Hepatic stellate cell (primary cell): ENCODE measurements at regions not wholly inside any gene's neighbourhood (a gene's known extent, or its start where the extent isn't known, plus 50 kb on each side); places are given as distances from the start of the nearest gene placed in this dataset.

Source experiments
- DNase-seq: peaks from one replicate; pipeline ENCODE4 v3.0.0; 2011; ENCODE audit warnings: low spot score

DNA sequence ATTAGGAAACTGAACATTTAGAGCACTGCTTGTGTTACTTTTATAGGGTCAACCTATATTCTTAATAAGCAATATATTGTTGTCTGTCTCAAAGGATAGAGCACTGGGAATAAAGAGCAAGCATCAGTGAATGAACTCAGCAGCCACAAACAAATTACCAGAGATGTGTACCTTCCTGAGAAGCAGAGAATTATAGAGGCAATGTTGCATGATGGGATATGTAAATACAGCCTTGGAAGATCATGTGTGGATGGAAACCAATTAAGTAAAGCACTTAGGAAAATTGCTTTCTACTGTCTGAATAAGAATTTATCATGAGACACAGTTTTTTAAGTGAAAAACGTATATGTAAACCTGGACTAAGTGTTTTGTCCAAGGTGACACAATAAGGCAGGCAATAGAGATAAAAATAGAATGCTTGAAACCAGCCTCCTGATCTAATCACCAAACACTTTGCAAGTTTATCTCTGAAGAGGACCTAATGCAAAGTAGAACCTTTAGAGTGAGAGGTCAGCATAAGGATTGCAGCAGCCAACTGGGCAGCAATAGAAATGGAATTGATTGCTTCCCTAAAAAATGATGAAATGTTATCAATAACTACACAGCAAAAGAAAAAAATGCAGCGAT is 848.0 kb downstream of the TUSC7 start:
- no peak for DNase-seq

DNA sequence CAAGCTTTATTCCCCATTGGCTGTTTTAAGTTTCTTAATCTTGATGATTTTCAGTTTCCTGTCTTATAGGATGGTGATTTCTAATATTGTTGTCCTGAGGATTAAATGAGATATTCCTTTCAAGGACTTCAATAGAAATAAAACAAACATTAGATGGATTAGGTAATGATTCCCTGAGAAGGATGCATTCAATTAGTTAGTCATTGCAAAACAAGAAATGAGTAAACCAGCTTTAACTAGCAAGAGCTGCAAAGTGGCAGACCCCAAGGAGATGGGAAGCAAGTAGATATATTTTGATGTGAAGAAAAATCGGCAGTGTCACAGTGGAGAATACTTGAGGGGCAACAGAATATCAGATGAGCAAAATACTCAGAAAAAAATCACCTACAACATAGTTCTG is 849.1 kb downstream of the TUSC7 start:
- DNase-seq: no peak

DNA sequence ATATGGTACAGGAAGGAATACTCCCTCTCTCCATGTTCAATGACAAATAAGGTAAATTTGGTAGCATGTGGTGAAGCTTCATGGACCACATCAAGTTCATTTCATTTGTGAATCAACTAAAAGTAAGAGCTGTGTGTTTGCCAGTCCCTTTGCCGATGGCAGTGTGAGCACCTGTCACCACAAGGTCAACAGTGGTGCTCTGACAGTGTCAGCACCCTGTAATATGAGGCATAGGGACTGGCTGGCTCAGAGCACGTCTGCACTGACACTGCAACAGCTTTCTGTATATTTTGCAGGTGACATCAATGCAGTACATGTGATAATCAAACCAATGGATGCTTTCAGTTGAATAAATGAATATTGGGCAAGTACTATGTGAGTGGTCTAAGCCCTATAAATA is 852.4 kb downstream of the TUSC7 start:
- DNase-seq: no peak

DNA sequence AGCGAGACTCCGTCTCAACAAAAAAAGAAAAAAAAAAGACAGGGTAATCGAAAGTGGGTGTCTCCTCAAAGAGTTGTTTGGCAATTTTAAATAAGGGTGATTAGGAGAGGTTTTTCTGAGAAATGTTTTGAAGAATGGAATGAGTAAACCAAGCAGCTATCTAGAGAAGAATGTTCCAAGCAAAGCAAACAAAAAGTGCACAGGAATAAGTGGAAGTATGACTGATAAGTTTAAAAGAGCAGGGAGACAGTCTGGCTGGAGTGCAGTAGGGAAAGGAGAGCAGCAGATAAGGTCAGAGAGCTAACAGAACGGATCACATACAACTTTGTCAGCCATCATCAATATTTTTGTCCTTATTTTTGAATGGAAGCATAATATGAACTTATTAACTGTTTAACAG is 853.5 kb downstream of the TUSC7 start:
- peak; percentile 2 for DNase-seq

DNA sequence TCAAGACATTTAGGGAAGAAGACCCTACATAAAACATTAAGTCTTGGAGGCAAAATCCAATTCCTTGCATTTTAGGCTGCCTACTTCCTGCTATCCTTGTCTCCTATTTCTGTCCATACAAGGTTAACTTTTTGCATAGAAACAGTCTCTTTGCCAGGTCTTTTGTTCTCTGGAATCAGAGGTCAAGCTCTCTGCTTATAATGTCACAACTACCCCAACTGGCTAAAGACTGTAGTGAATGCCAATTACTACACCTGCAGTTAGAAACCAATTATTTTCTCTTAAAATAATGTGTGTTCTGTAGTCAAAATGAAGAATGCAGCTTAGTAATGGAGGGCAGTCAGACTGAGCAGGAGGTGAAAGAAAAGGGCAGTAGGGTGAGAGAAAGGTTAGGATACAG is 856.2 kb downstream of the TUSC7 start:
- DNase-seq: no peak

DNA sequence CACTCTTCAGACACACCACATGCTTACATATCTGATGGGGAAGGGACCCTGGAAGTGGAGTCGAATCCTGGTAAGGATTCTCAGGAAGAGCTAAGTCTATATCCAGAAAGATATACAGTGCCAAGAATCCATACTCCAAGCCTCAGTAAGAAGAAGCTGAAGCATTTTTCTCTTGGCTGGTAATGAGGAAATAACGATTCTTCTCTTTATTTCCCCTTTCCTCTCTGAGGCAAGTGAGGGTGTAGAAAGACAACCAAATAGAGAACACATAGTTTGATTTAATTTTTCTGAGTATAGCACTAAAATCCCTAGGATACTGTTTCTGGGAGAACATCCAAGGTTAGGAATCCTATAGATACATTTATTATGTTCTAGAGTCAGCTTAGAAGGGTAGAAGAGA is 857.3 kb downstream of the TUSC7 start:
- no peak for DNase-seq

DNA sequence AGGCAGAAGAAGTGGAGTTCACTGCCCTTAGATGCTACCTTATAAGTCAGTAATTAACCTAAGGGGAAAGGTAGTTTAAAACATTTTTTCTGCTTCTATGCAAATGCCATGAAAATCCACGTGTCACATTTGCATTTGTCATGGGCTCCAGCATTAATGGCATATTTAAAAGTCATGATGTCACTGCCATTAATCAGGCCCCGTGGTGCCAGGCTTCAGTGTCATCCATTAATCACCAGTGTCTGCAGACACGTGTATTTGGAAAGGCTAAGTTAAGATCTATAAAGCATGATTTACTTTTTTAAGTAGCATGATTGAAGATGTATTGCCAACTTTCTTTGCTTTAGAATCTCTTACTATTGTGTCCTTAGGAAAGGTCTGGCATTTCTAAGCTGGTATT is 857.8 kb downstream of the TUSC7 start:
- no peak for DNase-seq

DNA sequence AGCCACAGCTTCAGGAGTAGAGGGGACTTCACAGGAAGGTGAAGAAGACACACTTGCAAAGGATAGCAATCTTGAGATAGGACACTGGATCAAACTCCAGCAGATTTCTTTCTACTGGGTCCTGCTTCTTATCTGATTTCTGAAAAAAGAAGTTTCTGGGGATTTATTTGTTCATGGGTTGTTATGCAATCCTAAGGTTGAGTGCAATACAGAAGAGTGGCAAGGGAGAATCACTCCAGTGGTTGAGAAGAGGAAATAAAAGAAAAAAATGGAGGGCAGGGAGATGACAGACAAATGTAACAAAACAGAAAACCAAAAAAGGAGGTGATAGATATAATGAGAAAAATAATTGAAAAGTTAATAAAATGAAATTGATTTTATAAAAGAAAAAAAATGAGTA is 858.3 kb downstream of the TUSC7 start:
- no peak for DNase-seq

DNA sequence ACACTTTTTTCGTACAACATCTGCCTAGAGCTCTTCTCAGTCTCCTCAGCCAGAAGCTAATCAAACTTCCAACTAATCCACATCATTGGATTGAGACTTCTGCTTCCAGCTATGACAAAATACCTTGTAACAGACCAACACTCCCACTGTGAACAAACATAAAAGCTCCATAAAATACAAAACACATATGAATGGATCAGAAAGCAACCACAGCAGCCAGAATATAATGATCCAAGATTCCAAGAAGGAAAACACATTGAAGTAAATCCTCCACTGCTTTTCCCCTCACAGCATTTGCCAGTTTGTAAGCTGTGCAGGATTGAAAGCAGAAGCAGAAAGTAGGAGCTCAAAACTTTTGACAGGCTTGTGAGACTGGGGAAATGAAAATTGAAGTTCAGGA is 863.2 kb downstream of the TUSC7 start:
- no peak for DNase-seq

DNA sequence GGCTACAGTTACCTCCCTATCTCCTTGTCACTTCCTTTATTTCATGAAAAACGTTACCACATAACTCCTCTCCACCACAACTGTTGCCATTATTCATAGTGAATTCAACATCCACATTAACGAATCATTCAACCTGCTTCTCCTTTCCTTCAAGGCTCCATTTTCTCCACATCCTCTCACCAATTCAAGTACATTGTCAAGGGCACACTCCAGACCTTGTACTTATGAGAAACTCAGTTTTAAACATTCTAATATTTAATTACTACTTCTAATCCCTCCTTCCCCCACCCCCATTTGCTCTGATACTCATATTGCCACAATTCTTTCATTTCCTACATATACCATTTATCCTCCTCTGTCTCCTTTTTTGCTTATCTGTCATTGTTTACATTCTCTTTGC is 871.2 kb downstream of the TUSC7 start:
- no peak for DNase-seq

DNA sequence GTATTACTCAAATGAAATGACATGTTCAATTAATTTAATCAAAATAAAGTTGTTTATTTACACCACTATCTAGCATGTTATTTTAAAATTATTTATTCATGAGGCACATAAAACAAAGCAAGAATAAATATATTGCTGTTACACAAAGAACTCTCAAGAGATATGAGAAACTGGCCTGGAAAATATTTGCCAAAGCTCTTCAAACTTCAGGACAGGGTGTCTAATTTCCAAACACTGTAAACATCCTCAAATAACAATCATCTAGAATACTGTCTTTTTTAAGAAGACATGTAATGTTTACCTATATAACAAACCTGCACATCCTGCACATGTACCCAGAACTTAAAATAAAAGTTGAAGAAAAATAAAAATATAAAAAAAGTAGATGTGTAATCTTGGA is 876.6 kb downstream of the TUSC7 start:
- no peak for DNase-seq

DNA sequence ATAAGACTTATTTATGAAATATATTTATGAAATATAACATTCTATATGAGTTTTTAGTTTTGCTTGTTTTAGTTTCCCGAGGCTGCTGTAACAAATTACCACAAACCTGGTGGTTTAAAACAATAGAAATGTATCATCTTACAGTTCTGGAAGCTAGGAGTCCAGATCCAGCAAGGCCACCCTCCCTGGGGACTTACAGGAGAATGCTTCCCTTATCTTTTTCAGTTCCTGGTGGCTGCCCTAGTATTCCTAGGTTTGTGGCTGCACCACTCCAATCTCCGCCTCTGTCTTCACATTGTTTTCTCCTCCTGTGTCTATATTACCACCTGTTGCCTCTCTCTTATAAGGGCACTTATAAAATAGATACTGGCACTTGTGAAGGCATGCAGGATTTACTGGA is 877.8 kb downstream of the TUSC7 start:
- DNase-seq: no peak

DNA sequence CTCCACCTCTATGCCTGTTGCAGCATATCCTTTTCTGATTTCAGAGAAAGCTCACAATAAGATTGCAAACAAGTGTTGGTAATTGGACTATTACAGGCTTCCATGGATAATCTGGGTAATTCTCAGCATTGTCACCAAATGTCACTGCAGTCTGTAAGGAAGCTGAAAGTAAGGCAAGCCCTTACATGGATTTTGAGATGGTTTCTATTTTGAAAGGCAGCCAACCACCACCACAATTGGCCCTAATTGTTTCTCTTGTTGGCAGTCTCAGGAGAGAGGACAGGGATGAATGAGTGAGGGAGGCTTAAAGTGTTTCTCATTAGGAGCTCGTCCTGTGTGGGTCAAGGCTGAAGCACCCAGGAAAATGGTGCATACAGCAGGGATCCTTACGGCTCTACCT is 879.9 kb downstream of the TUSC7 start:
- no peak for DNase-seq

DNA sequence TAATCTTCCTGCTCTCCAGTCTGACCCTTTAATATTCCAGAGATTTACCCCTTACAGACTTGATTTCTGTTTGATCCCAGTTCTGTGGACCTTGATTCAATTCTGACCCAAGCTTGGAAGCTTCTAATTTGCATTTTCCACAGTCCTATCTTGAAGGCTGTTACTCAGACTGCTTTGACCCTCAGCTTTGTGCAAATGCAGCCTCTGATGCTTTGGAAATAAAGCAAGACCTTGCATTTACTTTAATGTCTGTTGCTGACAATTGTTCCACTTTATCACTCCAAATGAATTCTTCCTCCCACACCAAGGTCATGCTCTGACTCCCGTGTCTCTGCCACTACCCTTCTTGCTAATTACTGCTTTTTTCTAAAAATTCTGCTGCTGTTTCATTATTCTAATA is 886.0 kb downstream of the TUSC7 start:
- DNase-seq: no peak

DNA sequence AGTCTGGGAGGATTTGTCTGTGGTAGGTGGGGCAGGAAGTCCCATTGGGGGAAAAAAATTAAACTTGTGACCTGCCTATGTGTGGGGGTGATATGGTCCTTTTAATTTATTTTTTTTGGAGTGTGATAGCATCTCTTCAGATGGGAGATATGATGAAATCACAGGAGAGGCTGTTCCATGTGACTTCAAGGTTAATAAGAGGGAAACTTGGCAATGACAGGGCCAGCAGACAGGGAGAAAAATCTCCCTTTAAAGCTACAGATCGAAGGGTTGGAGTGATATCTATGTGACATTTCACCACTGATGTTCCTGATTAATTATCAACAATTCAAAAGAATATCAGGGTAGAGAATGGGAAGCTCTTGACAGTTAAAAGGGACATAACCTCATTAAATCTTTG is 886.9 kb downstream of the TUSC7 start:
- no peak for DNase-seq

DNA sequence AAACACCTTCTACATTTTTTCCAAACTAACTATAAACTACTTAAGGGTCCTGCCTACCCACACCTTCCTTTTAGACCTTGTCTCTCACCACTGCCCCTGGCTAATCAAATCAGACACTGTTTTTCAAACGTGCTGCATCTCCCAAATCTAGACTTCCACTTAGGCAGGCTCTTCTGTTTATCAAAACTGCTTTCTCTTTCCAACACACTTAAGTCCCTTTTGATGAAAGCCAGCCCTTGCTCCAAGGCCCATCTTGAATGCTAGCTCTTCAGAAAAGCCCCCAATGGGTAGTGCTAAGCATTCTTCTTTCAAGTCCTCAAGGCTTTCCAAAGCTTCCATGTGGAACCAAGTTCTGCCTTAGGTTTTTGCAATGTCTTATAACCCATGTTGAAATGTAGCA is 888.3 kb downstream of the TUSC7 start:
- DNase-seq: no peak

DNA sequence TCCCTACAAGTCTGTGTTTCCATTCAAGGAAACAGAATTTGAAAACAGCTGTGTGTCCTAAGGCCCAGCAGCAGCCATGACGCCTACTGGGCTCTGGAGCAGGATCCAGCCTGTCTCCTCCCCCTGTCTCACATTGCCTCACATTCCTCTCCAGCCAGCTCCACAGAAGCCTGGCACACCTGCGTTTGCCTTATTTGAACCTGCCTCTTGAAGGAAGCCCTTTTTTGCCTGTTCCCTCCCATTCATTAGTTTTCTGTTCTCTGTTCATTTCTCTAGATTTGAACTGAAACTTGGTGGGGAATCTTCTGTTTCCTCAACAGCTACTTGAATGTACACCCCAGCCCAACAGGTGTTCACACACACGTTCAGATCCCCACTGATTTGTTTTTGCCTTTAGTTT is 890.5 kb downstream of the TUSC7 start:
- DNase-seq: no peak

DNA sequence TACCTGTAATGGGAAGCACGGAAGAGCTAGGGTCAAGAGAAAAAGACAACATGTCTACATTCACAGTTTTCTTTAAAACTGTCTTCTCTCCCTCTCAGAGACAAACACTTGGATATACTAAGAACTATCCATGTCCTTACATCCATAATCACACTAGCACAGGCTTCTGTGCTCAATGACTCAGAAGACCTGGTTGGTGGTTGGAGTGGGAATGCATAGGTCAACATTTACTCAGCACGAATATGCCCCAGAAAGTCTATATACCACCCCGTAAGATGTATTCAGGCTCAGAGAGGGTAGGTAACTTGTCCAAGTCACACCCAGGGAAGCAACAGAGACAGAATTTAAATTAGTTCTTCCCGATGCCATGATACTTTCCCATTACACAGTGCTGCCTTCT is 891.1 kb downstream of the TUSC7 start:
- peak; percentile 1 for DNase-seq

DNA sequence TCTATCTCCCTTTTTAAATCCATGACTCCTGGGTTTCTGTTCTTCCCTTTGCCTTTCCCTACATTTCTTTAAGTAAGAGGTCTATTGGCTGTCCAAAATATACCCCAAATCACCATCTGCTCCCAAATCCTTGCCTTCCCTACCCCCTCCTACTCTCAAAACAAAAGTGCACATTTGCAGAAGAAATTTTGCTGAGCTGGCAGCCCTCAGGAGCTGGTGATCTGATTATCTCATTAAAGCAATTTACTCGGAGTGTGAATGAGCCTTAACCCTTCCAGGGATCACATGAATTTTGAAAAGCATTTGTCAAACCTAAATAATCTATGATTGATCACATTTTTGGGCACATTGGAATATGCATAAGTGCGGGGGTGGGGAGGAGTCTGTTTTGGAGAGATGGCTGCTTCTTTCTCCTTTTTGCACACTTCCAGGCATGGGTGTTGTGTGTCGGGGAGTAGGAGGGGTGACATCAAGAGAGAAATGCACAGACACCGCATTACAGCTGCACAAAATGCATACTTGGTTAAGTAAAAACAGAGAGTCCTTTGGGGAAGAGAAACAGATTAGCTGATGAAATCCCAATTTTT is 892.6 kb downstream of the TUSC7 start:
- no peak for DNase-seq

DNA sequence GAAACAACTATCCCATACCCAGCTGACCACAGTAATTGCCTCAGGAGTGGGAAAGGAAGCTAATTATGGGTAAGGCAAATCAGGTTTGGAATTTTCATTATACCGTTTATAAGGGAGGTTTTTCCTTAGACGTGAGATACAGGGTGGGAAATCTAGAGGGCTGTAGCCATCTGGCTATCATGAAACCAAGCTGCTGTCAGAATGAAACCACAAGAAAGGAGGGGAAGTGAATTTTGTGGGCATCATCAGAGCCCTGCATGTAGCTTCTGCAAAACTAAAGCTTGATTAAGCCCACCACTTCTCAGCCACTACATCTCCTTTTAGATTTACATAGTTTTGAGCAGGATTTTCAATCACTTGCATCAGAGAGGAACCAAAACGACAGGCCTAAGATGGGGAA is 893.5 kb downstream of the TUSC7 start:
- DNase-seq: no peak

DNA sequence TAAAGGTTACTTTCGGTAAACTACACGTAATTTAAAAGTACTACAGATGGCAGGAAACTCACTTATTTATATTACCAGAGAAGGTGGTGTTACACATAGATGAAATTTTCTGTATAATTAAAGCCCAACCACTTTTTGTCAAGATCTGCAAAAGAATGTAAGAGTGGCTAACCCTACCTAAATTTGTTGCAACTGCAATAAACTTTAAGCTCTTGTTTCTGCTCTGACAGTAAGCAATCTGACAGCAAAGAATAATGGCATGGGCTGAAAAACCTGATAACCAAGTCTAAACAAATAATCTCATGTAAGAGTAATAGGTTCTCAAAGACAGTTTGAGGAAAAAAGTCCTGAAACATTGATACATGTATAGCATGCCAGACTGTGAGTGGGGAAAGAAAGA is 897.3 kb downstream of the TUSC7 start:
- no peak for DNase-seq

DNA sequence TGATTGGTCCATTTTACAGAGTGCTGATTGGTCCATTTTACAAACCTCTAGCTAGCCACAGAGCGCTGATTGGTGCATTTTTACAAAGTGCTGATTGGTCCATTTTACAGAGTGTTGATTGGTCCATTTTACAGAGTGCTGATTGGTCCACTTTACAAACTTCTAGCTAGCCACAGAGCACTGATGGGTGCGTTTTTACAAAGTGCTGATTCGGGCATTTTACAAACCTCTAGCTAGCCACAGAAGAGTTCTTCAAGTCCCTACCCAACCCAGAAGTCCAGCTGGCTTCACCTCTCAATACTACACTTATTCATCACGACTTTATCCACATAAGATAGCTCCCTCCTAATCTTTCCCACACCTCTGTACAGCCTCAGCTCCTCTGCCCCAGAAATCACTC is 899.8 kb downstream of the TUSC7 start:
- DNase-seq: no peak

DNA sequence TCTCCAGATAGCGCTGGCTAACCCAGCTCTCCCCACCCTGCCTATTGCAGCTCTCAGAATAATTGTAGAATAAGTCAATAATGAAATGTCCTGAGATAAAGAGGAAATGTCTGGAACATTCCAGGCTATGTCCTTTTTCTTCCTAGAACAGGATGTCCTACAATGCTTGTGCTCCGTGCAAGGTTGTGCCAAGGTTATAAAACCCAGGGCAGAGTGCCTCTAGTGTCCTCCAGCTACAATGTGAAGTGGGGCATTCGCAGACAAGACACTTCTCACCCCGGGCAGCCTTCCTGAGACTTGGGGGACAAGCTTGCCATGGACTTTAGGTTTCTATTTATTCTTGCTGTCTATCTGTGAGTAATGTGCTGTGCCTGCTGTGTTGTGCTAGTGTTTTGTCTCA is 900.6 kb downstream of the TUSC7 start:
- DNase-seq: no peak

DNA sequence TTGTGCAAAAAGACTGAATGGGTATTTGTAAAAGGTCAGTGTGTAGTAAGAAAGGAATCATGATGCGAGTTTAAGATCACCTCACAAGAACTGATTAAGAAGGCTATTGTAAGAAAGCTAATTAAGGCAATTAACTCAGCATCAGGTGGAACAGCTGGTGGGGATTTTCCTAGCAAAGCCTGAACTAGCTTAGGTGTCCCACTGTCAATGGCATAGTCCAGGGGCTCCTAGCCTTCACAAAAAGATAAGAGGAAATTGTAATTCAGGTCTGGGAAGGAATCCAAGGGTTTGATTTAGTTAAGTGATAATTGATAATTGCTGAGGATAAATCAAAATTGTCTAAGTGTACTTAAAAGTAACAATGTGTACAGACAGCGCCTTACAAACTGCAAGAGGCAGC is 901.6 kb downstream of the TUSC7 start:
- DNase-seq: no peak

DNA sequence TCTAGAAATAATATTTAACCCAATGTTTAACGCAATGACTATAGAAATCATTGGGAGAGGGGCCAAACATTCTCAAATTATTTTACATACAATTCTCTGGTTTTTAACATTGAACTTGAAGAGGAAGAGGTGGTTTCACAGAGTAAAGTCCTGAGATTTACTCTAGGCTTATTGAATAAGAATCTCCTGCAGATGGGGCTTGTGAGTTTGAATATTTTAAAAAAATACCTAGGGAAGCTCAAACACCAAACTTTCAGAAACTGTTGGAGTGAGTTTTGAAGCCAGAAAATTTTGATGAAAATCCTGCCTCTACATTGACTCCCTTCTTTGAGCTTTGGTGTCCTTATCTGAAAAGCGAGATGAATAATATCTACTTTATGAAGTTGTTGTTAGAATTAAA is 906.6 kb downstream of the TUSC7 start:
- DNase-seq: no peak
